GM21423 (cell line): ENCODE measurements at regions not wholly inside any gene's neighbourhood (a gene's known extent, or its start where the extent isn't known, plus 50 kb on each side); places are given as distances from the start of the nearest gene placed in this dataset.
"Not testable (repeated sequence)": the region's sequence is repeated elsewhere in the genome, so short reads cannot be mapped to it uniquely, and the experiment has no call there.

ENCODE experiments used
- ATAC-seq: cut with Tn5 transposase; IDR thresholded peaks from one replicate; pipeline ENCODE4 v1.9.1; 2021; ENCODE audit warnings: mild to moderate bottlenecking, moderate library complexity; ENCODE audit not compliant: unreplicated experiment

DNA sequence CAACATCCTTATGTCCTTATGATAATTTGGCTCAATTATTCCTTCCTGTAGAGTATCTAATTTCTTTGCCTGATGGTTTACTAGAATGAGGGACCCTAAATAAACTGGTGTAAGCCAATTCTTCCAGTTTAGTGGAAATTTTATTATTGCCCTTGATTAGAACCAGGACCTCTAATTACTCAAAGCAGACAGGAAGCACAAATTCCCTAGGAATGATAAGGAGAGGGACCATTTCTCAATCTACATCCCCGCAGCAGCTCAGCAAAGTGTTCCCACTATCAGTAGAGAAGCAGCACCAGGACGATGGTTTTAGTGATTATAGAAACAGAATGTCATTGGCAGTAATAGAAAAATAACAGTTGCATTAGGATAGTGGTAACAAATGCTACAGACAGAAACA is 97.1 kb downstream of the PLPPR4 start:
- ATAC-seq = no peak

DNA sequence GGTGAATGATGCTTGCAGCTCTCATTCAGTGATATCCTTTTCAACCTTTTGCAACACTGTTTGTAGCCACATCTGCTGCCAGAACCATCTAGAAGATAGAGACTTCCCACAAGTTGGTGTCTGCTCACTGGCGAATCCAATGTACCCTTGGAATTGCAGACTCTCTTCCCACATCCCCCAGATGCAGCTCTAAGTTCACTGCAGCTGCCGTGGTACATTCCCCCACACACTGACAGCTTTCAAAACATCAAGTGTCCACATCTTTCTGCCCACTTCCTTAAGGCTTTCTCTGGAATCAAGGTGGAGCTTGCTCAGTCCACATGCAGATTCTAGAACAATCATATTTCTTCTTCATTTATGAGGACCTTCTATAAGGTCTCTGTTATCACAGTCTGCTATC is 99.2 kb downstream of the PLPPR4 start:
- no peak for ATAC-seq

DNA sequence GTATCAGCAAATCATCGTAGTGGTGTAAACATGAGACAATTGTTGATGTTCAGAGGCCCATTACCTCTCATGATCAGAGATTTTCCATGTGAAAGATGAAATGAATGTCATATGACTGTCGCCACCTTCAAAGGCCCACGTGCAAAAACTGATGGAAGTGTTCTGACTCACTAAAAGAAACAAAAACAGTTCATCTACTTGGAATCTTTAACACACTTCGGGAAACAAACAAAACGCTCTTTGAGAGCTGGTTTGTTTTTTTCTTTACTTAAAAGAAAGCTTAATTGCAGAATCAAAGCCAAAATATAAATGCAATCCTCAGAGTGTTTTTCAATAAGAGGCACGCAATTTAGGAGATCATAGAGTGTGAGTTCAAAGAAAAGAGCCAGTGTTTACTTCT is 100.8 kb downstream of the PLPPR4 start:
- ATAC-seq = no peak

DNA sequence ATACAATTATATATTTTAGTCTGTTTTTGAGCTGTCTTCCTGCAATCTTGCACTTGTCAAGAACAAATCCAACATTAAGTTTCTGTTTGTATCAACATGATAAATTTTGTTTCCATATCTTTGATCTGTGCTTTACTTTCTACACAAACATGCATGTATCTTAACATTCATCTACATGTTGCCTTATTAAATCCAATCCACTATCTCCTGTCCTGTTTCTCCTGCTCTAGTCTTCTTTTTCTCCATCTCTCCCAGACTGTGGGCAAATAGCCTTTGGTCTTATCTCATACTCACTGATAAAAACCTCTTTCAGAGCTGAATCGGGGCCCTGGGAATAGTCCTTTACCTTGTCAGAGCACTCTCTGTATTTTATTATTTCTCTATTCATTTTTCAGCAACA is 101.3 kb downstream of the PLPPR4 start:
- no peak for ATAC-seq

DNA sequence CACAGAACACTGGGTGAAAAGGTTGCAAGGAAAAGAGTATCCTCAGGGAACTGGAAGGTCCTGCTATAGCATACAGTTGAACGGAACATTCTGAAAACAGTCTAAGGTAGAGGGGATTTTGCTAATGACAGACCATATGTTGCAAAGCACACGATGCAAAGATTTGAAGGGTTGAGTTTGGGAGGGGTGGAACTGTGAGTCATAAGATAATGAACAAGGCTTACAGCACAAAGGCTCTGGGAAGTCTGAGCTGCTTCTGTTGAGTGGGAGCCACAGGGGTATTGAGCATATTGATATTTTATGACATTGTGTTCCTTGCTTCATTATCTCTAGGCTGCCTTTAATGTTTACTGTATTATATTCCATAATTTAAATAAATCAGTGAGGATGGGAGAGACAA is 104.9 kb downstream of the PLPPR4 start:
- ATAC-seq = no peak

DNA sequence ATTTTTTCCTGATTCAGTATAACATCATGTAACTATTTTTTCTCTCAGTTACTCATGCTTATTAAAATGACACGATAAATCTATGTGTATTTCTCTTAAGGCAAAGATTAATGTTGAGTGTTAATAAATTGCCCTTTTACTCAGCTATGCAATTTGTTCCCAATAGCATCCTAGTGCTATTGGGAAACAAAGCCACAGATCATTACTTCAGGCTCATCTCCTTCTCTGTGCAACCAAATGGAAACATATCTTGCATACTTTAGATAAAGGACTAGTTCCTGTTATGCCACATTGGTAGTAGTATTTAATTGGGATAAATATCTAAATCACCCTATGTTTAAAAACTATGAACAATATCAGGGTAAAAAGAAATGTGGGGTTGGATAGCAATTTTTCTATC is 106.2 kb downstream of the PLPPR4 start:
- no peak for ATAC-seq

DNA sequence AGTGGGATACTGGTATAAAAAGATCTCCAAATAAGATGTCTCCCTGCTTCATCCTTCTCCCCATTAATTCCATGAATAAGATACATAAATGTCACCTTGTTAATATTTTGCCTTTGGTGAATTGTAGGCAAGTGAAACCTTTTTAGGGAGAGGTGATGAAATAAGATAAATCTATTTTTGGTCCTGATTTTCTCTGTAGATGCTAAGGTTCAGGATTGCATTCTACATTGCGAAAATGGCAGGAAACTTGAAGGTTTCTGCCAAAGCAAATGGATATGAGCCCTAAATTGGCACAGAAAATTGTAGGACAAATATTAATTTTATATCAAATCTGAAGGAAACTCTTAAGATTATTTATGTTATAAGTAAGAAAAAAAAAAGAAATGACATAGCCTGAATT is 107.1 kb downstream of the PLPPR4 start:
- ATAC-seq = no peak

DNA sequence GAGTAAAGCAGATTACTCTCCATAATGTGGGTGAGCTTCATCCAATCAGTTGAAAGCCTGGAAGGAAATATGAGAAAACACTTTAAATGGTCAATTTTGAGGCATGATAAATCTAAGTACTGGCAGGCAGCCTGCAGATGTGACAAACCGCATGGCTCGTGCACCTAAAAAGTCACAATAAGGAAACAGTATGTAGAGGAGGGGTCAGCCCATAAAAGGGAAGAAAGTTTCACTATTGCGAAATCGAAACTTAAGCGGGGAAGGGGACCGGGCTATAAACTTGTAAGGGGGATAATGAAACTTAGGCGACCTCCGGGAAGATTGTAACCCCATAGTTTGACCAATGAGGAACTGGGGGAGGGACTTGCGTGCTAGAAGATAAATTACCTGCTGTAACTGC is 109.8 kb downstream of the PLPPR4 start:
- ATAC-seq = no peak

DNA sequence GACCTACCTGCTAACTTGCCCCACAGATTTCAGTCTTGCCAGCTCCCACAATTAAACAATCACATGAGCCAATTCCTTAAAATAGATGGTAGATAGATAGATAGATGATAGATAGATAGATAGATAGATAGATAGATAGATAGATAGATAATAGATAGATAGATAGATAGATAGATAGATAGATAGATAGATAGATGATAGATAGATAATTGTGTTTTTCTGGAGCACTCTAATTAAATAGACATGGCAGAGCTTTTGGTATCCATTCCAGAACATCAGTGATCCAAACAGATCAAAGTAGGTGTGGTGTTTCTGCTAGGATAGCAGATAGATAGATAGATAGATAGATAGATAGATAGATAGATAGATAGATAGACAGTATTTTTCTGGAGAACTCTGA is 110.4 kb downstream of the PLPPR4 start:
- not testable (repeated sequence) for ATAC-seq

DNA sequence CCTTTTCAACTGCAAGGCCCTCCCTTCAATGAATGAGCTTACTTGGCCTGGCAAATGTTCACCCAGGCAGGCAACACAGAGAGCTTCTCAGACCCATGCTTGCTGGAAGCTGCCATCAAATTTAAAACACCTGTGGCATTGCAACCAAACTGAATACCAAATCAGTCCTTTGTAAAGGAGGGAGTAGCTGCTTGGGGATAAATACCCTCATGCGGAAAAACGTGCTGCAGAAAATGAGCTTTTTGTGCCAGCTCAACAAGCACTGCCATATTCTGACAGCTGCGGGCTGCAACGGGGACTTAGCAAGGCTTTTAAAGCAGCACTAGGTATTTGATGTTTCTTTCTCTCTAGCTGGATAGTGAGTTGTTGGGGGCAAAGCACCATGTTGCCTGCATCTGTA is 119.7 kb downstream of the PLPPR4 start:
- ATAC-seq = no peak

DNA sequence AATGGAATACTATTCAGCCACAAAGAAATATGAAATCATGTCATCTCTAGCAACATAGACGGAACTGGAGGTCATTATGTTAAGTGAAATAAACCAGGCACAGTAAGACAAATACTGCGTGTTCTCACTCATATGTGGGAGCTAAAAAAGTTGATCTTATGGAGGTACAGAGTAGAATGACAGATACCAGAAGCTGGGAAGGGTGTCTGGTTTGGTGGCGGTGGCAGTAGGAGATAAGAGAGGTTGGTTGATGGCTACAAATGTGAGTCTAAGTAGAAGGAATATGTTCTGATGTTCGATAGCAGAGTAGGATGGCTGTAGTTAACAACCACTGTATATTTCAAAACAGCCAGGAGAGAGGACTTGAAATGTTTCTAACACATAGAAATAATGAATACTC is 121.6 kb downstream of the PLPPR4 start:
- ATAC-seq = no peak

DNA sequence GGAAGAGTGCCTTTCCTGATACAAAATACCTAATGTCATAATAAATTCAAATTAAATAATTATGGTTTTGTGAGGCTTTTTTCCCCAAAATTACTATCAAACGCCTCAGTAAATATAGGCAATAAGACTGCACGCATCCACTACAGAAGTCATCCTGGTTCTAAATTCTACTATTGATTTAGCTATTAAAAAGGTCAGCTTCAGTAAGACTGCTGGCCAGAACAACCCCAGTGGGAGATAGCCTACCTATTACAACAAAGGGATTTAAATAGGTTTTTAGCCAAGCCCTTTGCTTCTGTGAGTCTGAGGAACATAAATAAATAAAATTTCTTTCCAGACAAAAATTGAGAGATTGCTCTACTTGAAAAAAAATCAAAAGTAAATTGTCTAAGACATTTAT is 132.1 kb downstream of the PLPPR4 start:
- no peak for ATAC-seq

DNA sequence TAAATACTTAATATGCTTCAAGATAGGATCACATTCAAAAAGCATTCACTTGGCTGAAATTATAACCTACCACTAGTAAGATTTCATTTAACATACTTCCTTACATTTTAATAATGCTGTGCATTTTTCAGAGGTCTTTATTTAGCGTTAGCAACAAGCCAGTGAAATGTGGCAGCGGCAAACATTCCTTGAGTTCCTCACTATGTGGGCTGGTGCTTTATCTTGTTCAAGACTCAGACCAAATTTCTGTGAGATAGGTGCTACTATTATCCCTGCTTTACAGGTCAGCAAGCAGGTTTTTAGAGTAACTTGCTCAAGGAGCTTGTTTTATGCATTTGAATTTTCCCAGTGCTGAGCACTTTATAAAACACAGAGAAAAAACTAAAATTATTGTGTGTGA is 132.7 kb downstream of the PLPPR4 start:
- no peak for ATAC-seq

DNA sequence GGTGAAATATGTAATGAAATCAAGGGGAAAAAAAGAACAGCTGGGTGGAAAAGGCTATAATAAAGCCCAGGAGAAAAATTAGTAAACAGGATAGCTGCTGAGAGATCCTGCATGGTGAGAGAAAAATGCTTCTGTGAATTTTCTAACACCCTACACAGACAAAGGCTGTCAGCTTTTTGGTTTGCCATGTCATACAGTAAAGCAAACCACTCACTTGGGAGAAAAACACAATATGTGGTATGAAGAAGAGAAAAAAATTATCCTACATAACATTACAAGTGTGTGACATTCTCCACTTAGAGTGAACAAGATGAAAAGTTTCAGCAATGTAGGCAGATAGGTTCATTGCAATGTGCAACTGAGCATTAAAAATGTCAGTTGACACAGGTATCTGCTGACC is 133.6 kb downstream of the PLPPR4 start:
- ATAC-seq = no peak

DNA sequence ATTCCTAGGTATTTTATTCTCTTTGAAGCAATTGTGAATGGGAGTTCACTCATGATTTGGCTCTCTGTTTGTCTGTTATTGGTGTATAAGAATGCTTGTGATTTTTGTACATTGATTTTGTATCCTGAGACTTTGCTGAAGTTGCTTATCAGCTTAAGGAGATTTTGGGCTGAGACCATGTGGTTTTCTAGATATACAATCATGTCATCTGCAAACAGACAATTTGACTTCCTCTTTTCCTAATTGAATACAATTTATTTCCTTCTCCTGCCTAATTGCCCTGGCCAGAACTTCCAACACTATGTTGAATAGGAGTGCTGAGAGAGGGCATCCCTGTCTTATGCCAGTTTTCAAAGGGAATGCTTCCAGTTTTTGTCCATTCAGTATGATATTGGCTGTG is 137.3 kb downstream of the PLPPR4 start:
- not testable (repeated sequence) for ATAC-seq

DNA sequence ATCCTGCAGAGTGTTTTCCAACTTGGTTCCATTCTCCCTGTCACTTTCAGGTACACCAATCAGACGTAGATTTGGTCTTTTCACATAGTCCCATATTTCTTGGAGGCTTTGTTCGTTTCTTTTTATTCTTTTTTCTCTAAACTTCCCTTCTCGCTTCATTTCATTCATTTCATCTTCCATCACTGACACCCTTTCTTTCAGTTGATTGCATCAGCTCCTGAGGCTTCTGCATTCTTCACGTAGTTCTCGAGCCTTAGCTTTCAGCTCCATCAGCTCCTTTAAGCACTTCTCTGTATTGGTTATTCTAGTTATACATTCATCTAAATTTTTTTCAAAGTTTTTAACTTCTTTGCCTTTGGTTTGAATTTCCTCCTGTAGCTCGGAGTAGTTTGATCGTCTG is 140.1 kb downstream of the PLPPR4 start:
- not testable (repeated sequence) for ATAC-seq

DNA sequence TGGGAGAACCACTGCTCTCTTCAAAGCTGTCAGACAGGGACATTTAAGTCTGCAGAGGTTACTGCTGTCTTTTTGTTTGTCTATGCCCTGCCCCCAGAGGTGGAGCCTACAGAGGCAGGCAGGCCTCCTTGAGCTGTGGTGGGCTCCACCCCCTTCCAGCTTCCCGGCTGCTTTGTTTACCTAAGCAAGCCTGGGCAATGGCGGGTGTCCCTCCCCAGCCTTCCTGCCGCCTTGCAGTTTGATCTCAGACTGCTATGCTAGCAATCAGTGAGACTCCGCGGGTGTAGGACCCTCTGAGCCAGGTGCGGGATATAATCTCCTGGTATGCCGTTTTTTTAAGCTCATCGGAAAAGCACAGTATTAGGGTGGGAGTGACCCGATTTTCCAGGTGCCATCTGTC is 141.0 kb downstream of the PLPPR4 start:
- ATAC-seq = not testable (repeated sequence)

DNA sequence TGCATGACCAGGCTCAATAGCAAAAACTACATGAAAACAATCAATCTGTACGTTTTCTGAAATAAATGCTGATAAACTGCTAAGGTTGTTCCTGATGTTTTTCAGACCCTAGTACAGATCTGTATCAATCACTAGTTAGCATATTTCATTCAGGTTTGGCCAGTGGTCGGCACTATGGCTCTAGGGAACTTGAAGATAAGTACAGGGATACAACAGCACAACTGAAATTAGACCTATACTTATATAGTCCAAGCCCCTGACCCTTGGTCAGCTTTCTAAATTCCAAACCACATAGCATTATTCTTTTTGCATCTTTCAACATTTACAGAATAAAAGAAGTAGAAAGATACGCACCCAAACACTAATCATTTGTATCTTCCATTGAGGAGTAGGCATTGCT is 142.7 kb downstream of the PLPPR4 start:
- ATAC-seq = no peak

DNA sequence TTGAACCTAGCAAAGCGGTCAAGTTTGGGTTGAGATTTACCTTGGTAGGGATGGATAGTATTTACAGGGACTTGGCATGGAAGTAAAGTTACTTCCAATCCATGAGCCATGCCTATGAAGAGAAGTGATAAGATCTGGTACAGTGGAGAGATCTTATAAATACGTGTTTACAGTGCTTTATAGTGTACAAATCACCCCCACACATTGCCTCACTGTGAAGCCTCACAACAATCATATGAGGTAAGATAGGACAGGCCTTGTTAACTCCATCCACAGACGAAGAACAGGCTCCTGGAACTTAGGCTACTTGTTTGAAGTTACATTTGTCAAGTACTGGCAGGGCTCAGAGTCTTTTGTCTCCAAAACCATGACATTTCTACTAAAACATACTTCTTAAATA is 159.8 kb downstream of the PLPPR4 start:
- no peak for ATAC-seq

DNA sequence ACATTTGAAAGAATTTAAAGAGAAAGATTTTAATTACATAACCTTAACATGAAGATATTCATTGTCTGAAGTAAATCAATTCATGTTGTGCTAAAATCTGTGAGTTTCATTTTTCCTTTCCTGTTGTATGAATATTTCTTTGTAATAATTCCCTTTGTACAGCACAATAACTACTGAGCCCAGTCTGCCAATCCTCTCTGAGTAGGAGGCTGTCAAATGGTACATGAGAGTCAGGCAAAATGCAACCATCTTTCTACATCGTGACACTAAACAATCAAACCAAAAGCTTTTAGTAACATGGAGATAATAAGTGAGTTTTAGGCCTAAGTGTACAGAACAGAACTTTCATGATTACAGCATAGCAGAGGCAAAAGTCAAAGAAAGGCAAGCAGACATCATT is 165.5 kb downstream of the PLPPR4 start:
- ATAC-seq = no peak

DNA sequence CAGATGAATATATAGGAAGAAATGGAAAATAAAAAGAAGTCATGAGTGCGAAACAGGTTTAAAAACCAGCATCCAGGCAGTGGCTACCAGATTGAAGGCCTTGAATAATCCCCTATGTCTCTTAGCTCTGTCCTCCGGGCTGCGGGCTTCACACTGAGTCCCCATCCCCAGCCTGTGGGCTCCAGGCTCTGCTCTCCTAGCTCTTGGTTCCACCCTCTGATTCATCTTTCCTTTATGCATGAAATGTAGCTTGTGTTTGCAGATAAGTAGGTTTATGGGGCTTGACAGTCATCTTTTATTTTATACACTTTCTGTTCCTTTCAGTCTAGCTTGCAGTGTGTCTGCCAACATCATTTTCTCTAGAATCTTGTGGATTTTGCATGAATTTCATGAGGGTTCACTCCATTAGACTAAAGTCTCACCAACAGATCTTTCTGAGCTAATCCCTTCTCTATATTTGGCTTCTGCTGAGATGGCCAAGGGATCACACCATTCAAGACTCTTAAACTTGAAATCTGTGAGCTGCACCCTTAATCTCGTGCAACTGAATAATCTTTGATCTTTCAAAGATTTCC is 174.5 kb downstream of the PLPPR4 start:
- ATAC-seq = no peak

DNA sequence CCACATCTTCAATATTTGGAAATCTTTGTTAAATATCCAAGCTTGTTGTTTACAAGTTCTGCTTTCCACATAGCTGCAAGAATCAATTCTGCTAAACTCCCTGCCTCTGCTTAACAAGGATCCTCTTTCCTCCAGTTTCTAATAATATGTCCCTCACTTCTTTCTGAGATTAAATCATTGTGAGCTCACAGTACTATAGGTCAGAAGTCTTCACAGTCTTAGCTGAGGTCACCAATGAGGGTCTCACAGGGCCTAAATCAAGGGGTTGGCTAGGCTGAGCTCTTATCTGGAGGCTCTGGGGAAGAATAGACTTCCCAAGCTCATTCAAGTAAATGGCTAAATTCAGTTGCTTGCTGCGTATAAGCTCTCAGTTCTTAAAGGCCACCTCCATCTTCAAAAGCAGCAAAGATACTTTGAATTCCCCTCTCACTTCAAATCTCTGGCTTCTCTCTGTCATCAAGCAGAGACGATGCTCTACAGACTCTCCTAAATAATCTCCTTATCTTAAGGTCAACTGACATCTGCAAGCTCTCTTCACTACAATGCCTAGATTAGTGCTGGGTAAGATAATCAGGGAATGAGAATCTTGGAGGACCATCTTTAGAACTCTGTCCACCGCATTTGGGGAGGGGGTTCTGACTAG is 175.3 kb downstream of the PLPPR4 start:
- no peak for ATAC-seq
